A673 (cell line): ENCODE measurements at regions not wholly inside any gene's neighbourhood (a gene's known extent, or its start where the extent isn't known, plus 50 kb on each side); places are given as distances from the start of the nearest gene placed in this dataset.

Experiments
- BruUV-seq: library from RNA; stranded (reverse); fragments of 400-500 nt; replicated peaks from 2 replicates; lab custom pipeline; 2021; lab: Mats Ljungman, UMichigan
- CTCF ChIA-PET: fragments of 300-600 bp; sonication (Branson Sonifier 250); formaldehyde crosslinking; loops from one replicate; lab custom pipeline; 2022; ENCODE audit warnings: antibody characterized with exemption; lab: Charles Lee
- POLR2A ChIA-PET: fragments of 300-600 bp; sonication (Branson Sonifier 250); formaldehyde crosslinking; loops from one replicate; lab custom pipeline; 2022; ENCODE audit warnings: antibody characterized with exemption; ENCODE audit not compliant: low non-redundant PET; lab: Charles Lee
- DNase-seq: peaks from one replicate; pipeline ENCODE4 v3.0.0-alpha.2; 2015; ENCODE audit warnings: low spot score
- H3K27ac ChIP-seq: fragments of 200-600 bp; sonication (generic); 2 replicates; pipeline ENCODE4 v1.5.1; 2016; ENCODE audit warnings: mixed run types, low read depth, mild to moderate bottlenecking, mixed read lengths, antibody characterized with exemption, low read length; ENCODE audit not compliant: poor library complexity, severe bottlenecking
- H3K27me3 ChIP-seq: fragments of 200-600 bp; sonication (generic); replicated peaks from 2 replicates; pipeline ENCODE4 v1.6.1; 2017; ENCODE audit warnings: mixed run types, low read depth, mild to moderate bottlenecking, mixed read lengths, antibody characterized with exemption, low read length; ENCODE audit not compliant: insufficient read depth, poor library complexity
- H3K36me3 ChIP-seq: fragments of 200-600 bp; sonication (generic); 2 replicates; pipeline ENCODE4 v1.6.1; 2016; ENCODE audit warnings: mixed run types, mild to moderate bottlenecking, mixed read lengths, antibody characterized with exemption, low read length; ENCODE audit not compliant: insufficient read depth, poor library complexity, severe bottlenecking
- H3K4me1 ChIP-seq: fragments of 200-600 bp; sonication (generic); 2 replicates; pipeline ENCODE4 v1.6.1; 2017; ENCODE audit warnings: mixed run types, mild to moderate bottlenecking, mixed read lengths, antibody characterized with exemption, low read length; ENCODE audit not compliant: insufficient read depth, poor library complexity, severe bottlenecking
- H3K4me3 ChIP-seq: fragments of 200-600 bp; sonication (generic); 2 replicates; pipeline ENCODE4 v1.5.1; 2016; ENCODE audit warnings: low read depth, mixed run types, mild to moderate bottlenecking, mixed read lengths, low read length; ENCODE audit not compliant: poor library complexity, severe bottlenecking
- H3K9me3 ChIP-seq: fragments of 200-600 bp; sonication (generic); 2 replicates; pipeline ENCODE4 v1.6.1; 2016; ENCODE audit warnings: mixed run types, low read depth, mild to moderate bottlenecking, mixed read lengths, antibody characterized with exemption, low read length; ENCODE audit not compliant: poor library complexity, severe bottlenecking
- CTCF ChIP-seq: fragments of 300-800, 200-600 bp; sonication (generic); conservative IDR thresholded peaks from 2 replicates; pipeline ENCODE4 v1.5.1; 2017; ENCODE audit warnings: low read depth, mild to moderate bottlenecking, antibody characterized with exemption, low read length, moderate library complexity, mixed read lengths
- EZH2 ChIP-seq: fragments of 200-600 bp; sonication (generic); IDR thresholded peaks from 2 replicates; pipeline ENCODE4 v1.6.1; 2017; ENCODE audit warnings: borderline replicate concordance, low read depth, mild to moderate bottlenecking, mixed read lengths, antibody characterized with exemption, low read length; ENCODE audit not compliant: poor library complexity, severe bottlenecking
- intact Hi-C: fragments of 100-400 bp; cut with micrococcal nuclease; formaldehyde crosslinking; loops from one replicate; pipeline ENCODE4 v1.10.0; 2022; ENCODE audit not compliant: unreplicated experiment

GRCh38 chr4:65126200-65126599 lies 544.1 kb downstream of the EPHA5 start:
- TF ChIP-seq EZH2 = no peak
- no peak for TF ChIP-seq CTCF
- CTCF ChIA-PET = no interaction called here
- Histone ChIP-seq H3K9me3 (no peaks in the 10 kb centered on the region), H3K36me3 (no peaks in the 10 kb centered on the region), H3K4me1 (no peaks in the 10 kb centered on the region), H3K27ac (no peak overlapping the region), H3K4me3 (no peak overlapping the region), H3K27me3 (no peaks in the 10 kb centered on the region)
- BruUV-seq = no TSS peak
- POLR2A ChIA-PET = no interaction called here
- intact Hi-C loops = no loop called here
- DNase-seq = no peak

GRCh38 chr4:65120287-65120686 lies 550.0 kb downstream of the EPHA5 start:
- intact Hi-C loops = no loop called here
- CTCF ChIA-PET = no interaction called here
- DNase-seq = no peak
- POLR2A ChIA-PET = no interaction called here
- no TSS peak for BruUV-seq
- TF ChIP-seq EZH2 (no peak), CTCF (no peak)
- no peaks in the 10 kb centered on the region for H3K36me3 ChIP-seq
- no peaks in the 10 kb centered on the region for H3K4me1 ChIP-seq
- no peaks in the 10 kb centered on the region for H3K9me3 ChIP-seq
- no peak overlapping the region for H3K27ac ChIP-seq
- H3K4me3 ChIP-seq = no peak overlapping the region
- H3K27me3 ChIP-seq = no peaks in the 10 kb centered on the region

- Histone ChIP-seq H3K4me3 (no peak overlapping the region), H3K9me3 (no peaks in the 10 kb centered on the region), H3K4me1 (no peaks in the 10 kb centered on the region), H3K36me3 (no peaks in the 10 kb centered on the region), H3K27me3 (no peaks in the 10 kb centered on the region), H3K27ac (no peak overlapping the region)
- ChIA-PET CTCF (no interaction called here), POLR2A (no interaction called here)
- DNase-seq = no peak
- BruUV-seq = no TSS peak
- intact Hi-C loops = no loop called here
- TF ChIP-seq CTCF (no peak), EZH2 (no peak)
These were observed 567.9 kb downstream of the EPHA5 start for GRCh38 chr4:65102419-65102818.
